Activated naive CD8-positive, alpha-beta T cell treated with anti-CD3 and anti-CD28 coated beads for 36 hours (primary cell): ENCODE measurements at regions not wholly inside any gene's neighbourhood (a gene's known extent, or its start where the extent isn't known, plus 50 kb on each side); places are given as distances from the start of the nearest gene placed in this dataset.

Experiments used
- DNase-seq: peaks from one replicate; pipeline ENCODE4 v3.0.0; 2021
- H3K27ac Mint-ChIP-seq: one replicate; pipeline ENCODE4 v1.8.0; 2022; ENCODE audit warnings: mild to moderate bottlenecking, moderate library complexity, mixed read lengths
- H3K27me3 Mint-ChIP-seq: one replicate; pipeline ENCODE4 v1.8.0; 2022; ENCODE audit warnings: mild to moderate bottlenecking, mixed read lengths
- H3K36me3 Mint-ChIP-seq: one replicate; pipeline ENCODE4 v1.8.0; 2021; ENCODE audit warnings: mild to moderate bottlenecking, mixed read lengths
- H3K4me1 Mint-ChIP-seq: one replicate; pipeline ENCODE4 v1.8.0; 2021; ENCODE audit warnings: mixed read lengths
- H3K4me3 Mint-ChIP-seq: one replicate; pipeline ENCODE4 v1.8.0; 2022; ENCODE audit warnings: mild to moderate bottlenecking, moderate library complexity, mixed read lengths
- H3K9me3 Mint-ChIP-seq: one replicate; pipeline ENCODE4 v1.8.0; 2022; ENCODE audit warnings: mixed read lengths

DNA sequence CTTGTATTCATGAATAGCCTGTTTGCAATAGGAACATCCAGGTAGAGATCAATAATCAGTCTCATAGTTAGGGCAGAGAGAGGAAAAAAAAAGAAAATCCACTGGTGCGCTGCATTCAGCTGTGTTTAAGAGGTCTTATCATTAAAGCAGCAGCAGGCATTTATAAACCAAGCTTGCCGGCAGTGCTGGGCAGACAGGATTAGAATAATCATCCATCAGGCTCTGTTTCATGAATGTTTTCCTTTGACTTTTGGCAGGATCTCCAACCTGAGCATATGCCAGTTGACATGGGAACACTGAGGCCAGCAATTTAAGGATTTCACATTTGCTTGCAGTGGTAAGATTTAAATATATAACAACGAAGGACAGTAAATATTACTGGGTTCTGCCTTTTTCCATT is 305.2 kb upstream of the SEMA6D start:
- no peaks in the 10 kb centered on the region for H3K36me3 Mint-ChIP-seq
- DNase-seq: no peak
- no peak overlapping the region for H3K27ac Mint-ChIP-seq
- no peaks in the 10 kb centered on the region for H3K4me1 Mint-ChIP-seq
- no peak overlapping the region for H3K4me3 Mint-ChIP-seq
- no peaks in the 10 kb centered on the region for H3K9me3 Mint-ChIP-seq
- H3K27me3 Mint-ChIP-seq: no peaks in the 10 kb centered on the region

DNA sequence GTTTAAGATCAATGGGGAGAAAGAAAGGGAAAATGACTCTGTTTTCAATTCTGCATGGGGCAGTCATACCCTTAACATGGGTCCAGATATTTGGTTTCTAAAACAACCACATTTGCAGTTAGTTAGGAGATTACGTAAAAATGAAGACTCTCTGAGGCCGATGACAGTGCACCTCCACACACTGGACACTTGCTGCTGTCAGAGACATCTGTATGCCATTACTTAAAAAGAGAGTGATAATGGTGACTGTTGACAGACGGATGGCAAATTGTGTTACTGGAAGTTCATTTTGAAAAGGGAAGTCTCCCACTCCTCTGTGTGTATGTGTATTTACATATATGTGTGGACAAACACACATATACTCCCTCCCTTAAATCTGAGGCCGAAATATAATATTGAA is 304.5 kb upstream of the SEMA6D start:
- Mint-ChIP-seq H3K9me3 (no peaks in the 10 kb centered on the region), H3K4me1 (no peaks in the 10 kb centered on the region), H3K27me3 (no peaks in the 10 kb centered on the region), H3K4me3 (no peak overlapping the region), H3K27ac (no peak overlapping the region), H3K36me3 (no peaks in the 10 kb centered on the region)
- no peak for DNase-seq

DNA sequence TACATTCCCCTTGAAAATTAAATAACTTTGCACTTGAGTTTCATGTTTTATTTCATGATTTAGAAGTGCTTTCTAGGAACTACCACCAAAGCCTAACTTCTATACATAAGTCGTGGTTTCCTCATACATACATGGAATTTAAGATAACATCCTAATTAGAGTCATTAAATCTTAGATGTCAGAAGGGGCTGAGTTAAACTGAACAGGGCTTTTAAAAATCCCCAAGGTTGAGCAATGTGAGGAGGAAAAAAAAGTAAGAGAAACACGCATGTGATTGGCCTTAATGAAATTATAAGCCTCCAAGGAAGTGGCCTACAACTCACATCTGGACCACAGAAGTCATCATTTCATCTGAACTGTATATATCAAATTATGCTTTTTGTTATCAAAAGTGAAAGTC is 303.1 kb upstream of the SEMA6D start:
- no peaks in the 10 kb centered on the region for H3K9me3 Mint-ChIP-seq
- no peaks in the 10 kb centered on the region for H3K27me3 Mint-ChIP-seq
- no peaks in the 10 kb centered on the region for H3K36me3 Mint-ChIP-seq
- no peaks in the 10 kb centered on the region for H3K4me1 Mint-ChIP-seq
- DNase-seq: no peak
- no peak overlapping the region for H3K27ac Mint-ChIP-seq
- no peak overlapping the region for H3K4me3 Mint-ChIP-seq

DNA sequence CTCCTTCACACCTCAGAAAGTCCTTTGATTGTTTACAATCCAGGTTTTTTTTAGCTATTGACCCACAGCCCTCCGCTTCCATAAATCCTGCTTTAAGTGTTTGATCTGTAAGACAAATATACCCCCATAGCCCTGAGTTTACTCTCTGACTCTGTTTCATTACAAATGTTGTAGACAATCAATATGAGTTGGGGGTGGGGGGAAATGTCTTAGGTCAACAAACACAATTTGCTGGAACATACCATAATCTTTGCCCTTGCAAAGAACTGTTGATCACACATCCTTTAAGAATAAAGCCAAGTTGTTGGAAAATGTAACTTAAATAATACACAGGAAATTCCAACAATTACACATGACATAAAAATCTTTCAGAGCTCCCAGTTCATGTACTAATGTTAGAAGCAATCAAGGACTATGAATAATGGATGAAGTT is 301.8 kb upstream of the SEMA6D start:
- Mint-ChIP-seq H3K4me3 (no peak overlapping the region), H3K9me3 (no peaks in the 10 kb centered on the region), H3K27me3 (no peaks in the 10 kb centered on the region), H3K4me1 (no peaks in the 10 kb centered on the region), H3K36me3 (no peaks in the 10 kb centered on the region), H3K27ac (no peak overlapping the region)
- no peak for DNase-seq

DNA sequence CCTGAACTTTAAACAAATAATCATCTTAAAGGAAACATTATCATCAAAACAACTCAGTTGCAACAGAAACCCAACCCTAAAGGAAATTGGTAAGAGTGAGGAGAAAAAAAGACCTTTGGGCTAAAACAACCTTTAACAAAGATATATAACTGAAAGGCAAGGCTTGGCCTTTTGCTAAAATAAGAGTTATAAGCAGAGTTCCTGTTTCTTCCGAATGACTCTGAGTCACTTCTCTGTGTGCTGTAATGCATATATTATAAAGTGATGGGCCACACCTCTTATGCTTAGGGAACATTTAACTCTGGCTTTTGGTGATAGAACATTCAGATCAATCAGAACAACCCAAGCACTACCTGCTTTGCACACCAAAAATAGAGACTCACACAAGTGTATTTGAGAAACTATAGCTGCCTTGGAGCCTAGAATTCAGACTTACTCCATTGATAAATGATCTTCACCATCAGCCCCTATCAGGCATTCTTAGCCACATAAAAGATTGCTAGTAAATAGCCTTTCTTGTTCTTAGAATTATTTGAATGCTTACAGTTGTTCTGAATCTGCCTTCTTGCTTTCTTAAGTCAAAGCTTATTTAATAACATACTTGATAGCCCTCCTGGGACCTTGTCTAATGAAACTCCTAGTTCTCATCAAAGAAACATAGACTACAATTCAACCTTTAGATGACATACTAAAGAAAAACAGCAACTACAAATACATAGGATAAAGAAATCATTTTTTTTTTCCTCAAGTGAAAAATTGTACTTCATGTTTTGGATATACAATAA is 294.2 kb upstream of the SEMA6D start:
- no peaks in the 10 kb centered on the region for H3K9me3 Mint-ChIP-seq
- H3K4me1 Mint-ChIP-seq: no peaks in the 10 kb centered on the region
- no peak for DNase-seq
- H3K4me3 Mint-ChIP-seq: no peak overlapping the region
- no peaks in the 10 kb centered on the region for H3K36me3 Mint-ChIP-seq
- peaks cover 7% of the 10 kb centered on the region for H3K27me3 Mint-ChIP-seq
- no peak overlapping the region for H3K27ac Mint-ChIP-seq

DNA sequence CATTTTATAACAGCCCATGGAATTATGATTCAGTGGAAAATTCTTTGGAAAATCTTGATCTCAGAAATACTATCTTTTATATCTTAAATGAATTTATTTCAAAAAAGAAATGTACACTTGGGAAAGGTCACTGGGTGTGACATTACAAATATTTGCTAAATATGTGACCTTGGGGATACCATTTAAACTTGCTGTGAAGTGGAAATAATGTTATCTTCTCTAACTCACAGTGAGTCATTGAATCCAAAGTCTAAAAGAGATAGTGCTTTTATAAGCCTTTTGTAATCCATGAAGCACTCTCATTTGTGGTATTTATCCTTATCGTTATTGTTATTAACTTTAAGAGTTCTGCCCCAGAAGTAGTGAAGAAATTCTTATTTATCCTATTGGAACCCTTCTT is 289.8 kb upstream of the SEMA6D start:
- H3K27me3 Mint-ChIP-seq: peaks cover 7% of the 10 kb centered on the region
- no peak overlapping the region for H3K4me3 Mint-ChIP-seq
- no peaks in the 10 kb centered on the region for H3K36me3 Mint-ChIP-seq

DNA sequence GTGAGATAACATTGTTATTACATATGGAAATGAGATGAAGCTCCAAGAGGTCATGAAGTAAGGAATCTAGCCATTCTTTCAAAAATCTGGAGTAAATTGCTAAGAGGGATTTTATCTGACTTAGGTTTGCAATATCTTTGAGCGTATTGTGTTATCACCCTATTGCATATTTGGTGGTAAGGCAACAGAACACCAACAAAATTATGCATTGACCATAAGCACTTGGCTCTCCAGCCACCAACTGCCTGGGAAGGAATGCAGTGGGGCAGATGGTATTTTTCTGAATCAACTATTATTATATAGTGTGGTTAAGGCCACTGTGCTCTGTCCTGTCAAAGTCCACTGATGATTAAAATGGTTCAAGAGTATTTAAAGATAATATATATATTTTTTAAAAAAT is 287.9 kb upstream of the SEMA6D start:
- no peaks in the 10 kb centered on the region for H3K9me3 Mint-ChIP-seq
- peaks cover 7% of the 10 kb centered on the region for H3K27me3 Mint-ChIP-seq
- no peak overlapping the region for H3K27ac Mint-ChIP-seq
- H3K4me1 Mint-ChIP-seq: no peaks in the 10 kb centered on the region
- H3K4me3 Mint-ChIP-seq: no peak overlapping the region
- DNase-seq: no peak
- no peaks in the 10 kb centered on the region for H3K36me3 Mint-ChIP-seq

More for the DNA sequence above, 289.8 kb upstream of the SEMA6D start:
- no peak for DNase-seq
- Mint-ChIP-seq H3K4me1 (no peaks in the 10 kb centered on the region), H3K27ac (no peak overlapping the region), H3K9me3 (no peaks in the 10 kb centered on the region)

DNA sequence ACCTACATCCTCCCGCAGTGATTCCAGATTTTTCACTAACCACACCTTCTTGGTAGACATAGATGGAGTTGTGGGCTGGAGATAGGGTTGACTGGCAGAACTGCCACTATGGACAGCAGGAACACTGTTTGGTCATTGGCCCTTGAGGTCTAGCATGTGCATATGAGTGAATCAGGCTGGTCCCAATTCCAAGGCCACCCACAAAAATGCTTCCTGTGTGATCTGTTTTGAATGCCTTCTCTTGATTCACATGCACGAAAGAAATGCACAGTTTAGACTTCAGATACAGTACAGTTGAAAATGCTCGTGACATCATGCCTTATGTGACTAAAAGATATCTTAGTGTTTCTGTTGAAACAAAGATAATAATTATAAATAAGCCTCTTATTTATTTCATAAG is 285.8 kb upstream of the SEMA6D start:
- no peak for DNase-seq
- H3K9me3 Mint-ChIP-seq: no peaks in the 10 kb centered on the region
- no peaks in the 10 kb centered on the region for H3K4me1 Mint-ChIP-seq
- peaks cover 3% of the 10 kb centered on the region for H3K27me3 Mint-ChIP-seq
- no peak overlapping the region for H3K4me3 Mint-ChIP-seq
- no peak overlapping the region for H3K27ac Mint-ChIP-seq
- H3K36me3 Mint-ChIP-seq: no peaks in the 10 kb centered on the region

DNA sequence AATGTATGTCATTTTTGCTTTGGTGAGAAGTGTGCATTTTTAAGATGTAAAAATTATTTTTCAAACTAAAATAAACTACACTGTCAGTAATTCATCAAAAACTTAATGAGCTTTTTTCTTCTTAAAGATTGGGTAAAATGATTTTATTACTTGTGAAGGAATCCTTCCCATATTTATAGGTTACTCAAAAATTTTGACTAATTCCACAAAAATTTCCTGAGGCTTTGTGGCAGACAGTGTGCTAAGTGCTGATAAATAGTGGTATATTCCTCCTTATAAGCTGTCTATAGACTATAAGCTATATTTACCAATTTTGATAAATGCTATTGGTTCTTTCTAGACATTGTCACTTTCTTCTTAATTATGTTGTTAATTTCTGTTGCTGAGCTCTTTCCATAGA is 284.5 kb upstream of the SEMA6D start:
- Mint-ChIP-seq H3K4me3 (no peak overlapping the region), H3K4me1 (no peaks in the 10 kb centered on the region), H3K27ac (no peak overlapping the region), H3K27me3 (no peaks in the 10 kb centered on the region), H3K36me3 (no peaks in the 10 kb centered on the region), H3K9me3 (no peaks in the 10 kb centered on the region)
- no peak for DNase-seq

DNA sequence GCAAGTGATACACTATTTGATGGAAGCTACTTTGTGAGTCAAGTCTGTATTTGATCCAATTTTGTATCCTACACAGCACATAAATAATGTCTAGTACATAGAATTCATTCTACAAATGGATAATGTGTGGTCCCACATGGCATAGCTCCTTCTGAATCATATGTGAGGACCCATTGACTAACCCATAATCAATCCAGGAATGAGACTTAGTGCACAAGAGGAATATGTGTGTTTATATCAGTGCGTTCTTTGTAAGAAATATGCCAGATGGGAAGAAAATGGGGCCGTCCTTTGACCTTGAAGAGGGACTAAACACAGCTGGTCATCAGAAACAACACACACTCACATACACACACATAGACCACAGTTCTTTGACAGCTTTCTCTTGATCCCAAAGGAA is 282.7 kb upstream of the SEMA6D start:
- no peaks in the 10 kb centered on the region for H3K27me3 Mint-ChIP-seq
- DNase-seq: no peak
- no peaks in the 10 kb centered on the region for H3K4me1 Mint-ChIP-seq
- no peak overlapping the region for H3K27ac Mint-ChIP-seq
- H3K9me3 Mint-ChIP-seq: no peaks in the 10 kb centered on the region
- no peaks in the 10 kb centered on the region for H3K36me3 Mint-ChIP-seq
- H3K4me3 Mint-ChIP-seq: no peak overlapping the region

DNA sequence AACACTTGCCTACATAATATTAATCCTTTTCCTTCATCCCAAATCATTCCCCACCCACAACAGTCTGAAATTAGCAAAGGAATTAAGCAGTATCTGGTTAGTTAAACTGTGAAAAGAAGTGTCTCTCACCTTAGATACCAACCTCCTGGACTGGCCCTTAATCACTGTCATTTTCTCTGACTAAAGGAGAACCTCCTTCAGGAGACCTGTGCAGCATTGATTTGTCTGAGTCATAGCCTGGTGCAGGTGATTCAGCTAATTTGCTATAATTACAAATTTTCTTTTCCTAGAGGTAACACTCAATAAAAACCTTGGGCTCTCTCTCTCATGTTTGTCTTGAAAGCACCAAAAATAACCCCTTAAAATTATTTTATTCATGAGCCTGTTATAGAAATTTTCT is 279.8 kb upstream of the SEMA6D start:
- no peak overlapping the region for H3K27ac Mint-ChIP-seq
- no peak overlapping the region for H3K4me3 Mint-ChIP-seq
- no peaks in the 10 kb centered on the region for H3K27me3 Mint-ChIP-seq
- no peak for DNase-seq
- H3K9me3 Mint-ChIP-seq: no peaks in the 10 kb centered on the region
- no peaks in the 10 kb centered on the region for H3K4me1 Mint-ChIP-seq
- no peaks in the 10 kb centered on the region for H3K36me3 Mint-ChIP-seq

DNA sequence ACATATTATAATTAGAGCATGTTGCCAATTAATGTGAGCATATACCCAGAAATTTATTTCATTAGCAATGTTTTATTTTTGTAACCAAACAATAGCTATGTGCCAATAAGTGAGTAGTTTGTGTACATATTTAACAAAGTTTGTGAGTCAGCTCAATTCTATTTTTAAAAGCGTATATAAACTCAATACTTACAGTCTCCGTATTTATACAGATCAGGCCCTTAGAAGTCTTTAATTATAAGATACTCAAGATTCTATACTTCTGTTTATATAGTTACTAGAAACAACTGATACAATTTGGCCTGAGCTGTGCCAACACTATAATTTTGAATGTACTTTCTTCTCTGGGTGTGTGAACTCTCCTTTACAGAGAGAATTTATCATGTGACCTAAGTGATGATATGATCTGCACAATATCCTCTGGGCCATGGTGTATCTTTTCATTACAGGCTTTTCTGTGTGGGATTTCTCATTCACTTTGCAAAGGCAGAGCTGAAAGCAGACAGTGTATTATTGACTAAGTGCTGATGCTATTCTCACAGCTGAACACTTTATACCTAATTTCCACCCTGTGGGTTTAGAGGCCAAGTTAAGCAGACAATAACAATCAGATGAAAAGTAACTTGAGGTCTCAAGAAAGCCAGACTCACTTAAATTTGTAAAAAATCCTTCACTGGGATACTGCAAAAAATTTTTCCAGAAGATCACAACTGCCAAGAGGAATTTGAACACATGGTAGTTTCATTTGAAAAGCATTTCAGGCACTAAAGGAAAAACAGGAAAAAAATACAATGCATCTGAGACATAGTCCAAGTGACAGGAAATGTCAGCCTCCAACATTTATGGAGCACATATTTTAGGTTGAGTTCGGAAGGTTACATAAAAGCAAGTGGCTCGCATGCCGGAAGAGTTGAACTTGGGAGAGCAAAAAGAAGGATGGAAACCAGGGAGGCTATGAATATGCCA is 277.9 kb upstream of the SEMA6D start:
- Mint-ChIP-seq H3K27me3 (no peaks in the 10 kb centered on the region), H3K4me3 (no peak overlapping the region), H3K9me3 (no peaks in the 10 kb centered on the region), H3K36me3 (no peaks in the 10 kb centered on the region), H3K4me1 (no peaks in the 10 kb centered on the region), H3K27ac (no peak overlapping the region)
- no peak for DNase-seq

DNA sequence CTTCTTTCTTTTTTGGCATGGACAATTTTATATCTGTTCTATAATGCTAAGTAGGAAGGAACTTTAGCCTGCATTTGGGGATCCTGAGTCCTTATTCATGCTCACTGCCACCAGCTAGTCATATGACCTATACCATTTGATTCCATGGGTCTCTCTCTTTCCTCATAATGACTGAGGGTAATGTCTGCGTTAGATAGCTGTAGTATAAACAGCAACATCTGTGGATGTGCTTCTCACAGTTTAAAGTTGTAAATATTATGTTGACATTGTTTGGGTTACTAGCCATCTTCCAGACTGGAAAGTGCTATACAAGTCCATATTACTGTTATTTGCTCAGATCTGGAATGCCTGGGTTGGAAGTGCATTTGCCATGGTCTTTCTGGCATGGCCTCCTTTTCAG is 274.9 kb upstream of the SEMA6D start:
- Mint-ChIP-seq H3K4me3 (no peak overlapping the region), H3K4me1 (no peaks in the 10 kb centered on the region), H3K36me3 (no peaks in the 10 kb centered on the region), H3K27me3 (no peaks in the 10 kb centered on the region), H3K27ac (no peak overlapping the region), H3K9me3 (no peaks in the 10 kb centered on the region)
- no peak for DNase-seq

DNA sequence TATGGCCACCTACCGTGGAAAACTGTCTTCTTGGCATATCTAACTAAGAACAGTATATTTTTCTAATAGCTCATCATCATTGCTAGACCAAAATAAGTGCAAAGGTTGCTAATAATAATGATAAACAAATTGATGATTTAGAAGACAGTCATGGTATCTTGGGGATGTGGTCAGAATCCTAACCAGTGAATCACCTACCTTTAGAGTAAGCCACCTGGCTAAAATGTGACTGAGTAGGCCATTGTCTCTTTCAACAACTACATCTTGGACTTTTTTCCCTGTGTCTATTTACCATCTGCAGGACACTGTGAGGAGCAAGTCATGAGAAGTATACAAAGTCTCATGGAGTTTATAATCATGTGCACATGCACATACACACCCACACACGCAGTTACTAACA is 273.5 kb upstream of the SEMA6D start:
- Mint-ChIP-seq H3K4me3 (no peak overlapping the region), H3K27me3 (peaks cover 4% of the 10 kb centered on the region), H3K36me3 (no peaks in the 10 kb centered on the region), H3K9me3 (no peaks in the 10 kb centered on the region), H3K4me1 (no peaks in the 10 kb centered on the region), H3K27ac (no peak overlapping the region)
- DNase-seq: no peak

DNA sequence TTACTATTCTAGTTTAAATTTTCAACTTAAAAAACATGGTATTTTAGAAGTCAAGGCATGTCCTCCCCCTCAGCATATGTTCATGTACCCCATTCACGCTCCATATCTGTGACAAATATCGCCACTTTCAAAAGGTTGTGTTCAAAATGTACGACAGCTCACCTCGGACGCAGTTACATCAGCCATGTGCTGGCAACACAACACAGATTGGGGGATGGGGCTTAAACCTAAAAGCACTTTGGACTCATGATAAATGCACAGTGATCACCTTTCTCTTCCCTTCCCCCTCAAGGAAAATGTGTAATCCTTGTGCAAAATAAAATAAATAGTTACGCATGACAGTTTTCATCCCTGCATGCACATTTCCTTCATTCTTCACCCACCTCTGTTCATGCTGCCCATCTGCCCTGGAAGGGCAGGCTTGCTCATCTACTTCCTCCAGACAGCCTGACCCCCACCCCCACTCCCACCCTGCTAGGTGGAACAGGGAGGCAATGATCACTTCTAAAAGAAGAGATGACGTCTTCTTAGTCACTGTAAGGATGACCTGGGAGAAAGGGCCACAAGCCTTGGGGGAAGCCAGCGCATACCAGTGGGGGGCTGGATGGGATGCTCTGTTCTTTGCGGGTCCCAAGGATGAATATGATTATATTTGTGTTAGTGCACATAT is 271.4 kb upstream of the SEMA6D start:
- H3K36me3 Mint-ChIP-seq: no peaks in the 10 kb centered on the region
- no peak overlapping the region for H3K4me3 Mint-ChIP-seq
- H3K9me3 Mint-ChIP-seq: no peaks in the 10 kb centered on the region

More for the DNA sequence above, 271.4 kb upstream of the SEMA6D start:
- Mint-ChIP-seq H3K27ac (no peak overlapping the region), H3K27me3 (peaks cover 4% of the 10 kb centered on the region), H3K4me1 (no peaks in the 10 kb centered on the region)
- no peak for DNase-seq
